ENCODE measurements at regions not wholly inside any gene's neighbourhood (a gene's known extent, or its start where the extent isn't known, plus 50 kb on each side); places are given as distances from the start of the nearest gene placed in this dataset.
"Not testable (repeated sequence)": the region's sequence is repeated elsewhere in the genome, so short reads cannot be mapped to it uniquely, and the experiment has no call there.

DNA sequence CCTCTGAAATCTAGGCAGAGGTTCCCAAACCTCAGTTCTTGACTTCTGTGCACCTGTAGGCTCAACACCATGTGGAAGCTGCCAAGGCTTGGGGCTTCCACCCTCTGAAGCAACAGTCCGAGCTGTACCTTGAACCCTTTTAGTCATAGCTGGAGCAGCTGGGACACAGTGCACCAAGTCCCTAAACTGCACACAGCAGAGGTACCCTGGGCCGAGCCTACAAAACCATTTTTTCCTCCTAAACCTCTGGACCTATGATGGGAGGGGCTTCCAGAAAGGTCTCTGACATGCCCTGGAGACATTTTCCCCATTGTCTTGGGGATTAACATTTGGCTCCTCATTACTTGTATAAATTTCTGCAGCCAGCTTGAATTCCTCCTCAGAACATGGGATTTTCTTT is 168.8 kb downstream of the TLE3 start:
- not testable (repeated sequence) for H3K4me1 Mint-ChIP-seq; H3K27ac Mint-ChIP-seq; H3K4me3 Mint-ChIP-seq; ATAC-seq (replicated peaks); H3K36me3 Mint-ChIP-seq (ENCODE audit: low read depth)
- H3K27me3 Mint-ChIP-seq, result peaks cover 17% of the 10 kb centered on the region
- peaks cover 13% of the 10 kb centered on the region for H3K9me3 Mint-ChIP-seq

DNA sequence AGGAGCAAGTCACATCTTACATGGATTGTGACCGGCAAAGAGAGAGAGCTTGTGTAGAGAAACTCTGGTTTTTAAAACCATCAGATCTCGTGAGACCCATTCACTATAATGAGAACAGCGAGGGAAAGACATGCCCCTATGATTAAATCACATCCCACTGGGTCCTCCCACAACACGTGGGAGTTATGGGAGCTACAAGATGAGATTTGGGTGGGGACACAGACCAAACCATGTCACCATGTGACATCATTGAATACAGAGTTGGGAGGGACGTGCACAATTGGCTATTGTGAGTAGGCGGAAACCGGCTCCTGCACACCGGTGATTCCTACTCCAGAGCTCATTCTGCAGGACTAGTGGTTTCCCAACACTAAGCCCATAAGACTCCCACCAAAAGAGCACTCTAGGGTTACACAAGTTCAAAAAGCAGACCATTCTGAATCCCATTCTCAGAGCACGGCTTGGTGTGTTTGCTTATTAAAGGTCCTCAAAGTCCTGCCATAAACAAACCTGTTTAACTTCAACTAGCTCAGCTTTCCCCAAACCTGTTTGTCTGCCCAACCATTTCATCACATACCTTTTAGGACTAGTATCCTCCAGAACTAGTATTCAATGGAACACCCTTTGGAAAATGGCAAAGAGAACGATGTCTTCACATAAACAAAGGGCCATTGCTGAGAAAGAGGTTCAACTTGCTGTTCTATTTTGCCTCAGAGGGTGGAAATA is 167.6 kb downstream of the TLE3 start:
- Mint-ChIP-seq H3K4me1 (no peaks in the 10 kb centered on the region), H3K4me3 (no peak overlapping the region), H3K9me3 (peaks cover 10% of the 10 kb centered on the region), H3K27ac (no peak overlapping the region), H3K27me3 (peaks cover 17% of the 10 kb centered on the region), H3K36me3 (ENCODE audit: low read depth) (no peaks in the 10 kb centered on the region)
- ATAC-seq (replicated peaks), result no peak

DNA sequence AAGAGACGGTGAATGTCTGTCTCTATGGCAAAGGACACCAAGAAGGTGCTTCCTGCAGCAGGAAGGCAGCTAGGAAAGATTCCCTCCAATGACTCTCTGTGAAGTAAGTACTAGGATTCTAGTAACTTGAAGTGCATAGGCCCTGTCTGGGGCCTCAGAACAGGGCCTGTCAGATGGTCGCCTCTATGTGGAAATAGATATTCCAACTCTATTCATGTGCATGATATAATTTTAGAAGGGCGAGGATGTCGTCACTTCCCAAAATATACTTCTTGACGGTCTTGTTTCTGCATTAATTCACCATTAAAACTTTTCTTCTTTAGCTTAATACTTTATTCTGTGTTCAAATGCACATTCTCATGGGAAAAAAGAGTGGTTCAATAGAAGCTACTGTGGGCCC is 167.0 kb downstream of the TLE3 start:
- H3K9me3 Mint-ChIP-seq, result peaks cover 13% of the 10 kb centered on the region
- no peaks in the 10 kb centered on the region for H3K4me1 Mint-ChIP-seq
- peaks cover 21% of the 10 kb centered on the region for H3K27me3 Mint-ChIP-seq
- H3K36me3 Mint-ChIP-seq (ENCODE audit: low read depth), result no peaks in the 10 kb centered on the region
- no peak overlapping the region for H3K4me3 Mint-ChIP-seq
- ATAC-seq (replicated peaks), result no peak
- no peak overlapping the region for H3K27ac Mint-ChIP-seq

DNA sequence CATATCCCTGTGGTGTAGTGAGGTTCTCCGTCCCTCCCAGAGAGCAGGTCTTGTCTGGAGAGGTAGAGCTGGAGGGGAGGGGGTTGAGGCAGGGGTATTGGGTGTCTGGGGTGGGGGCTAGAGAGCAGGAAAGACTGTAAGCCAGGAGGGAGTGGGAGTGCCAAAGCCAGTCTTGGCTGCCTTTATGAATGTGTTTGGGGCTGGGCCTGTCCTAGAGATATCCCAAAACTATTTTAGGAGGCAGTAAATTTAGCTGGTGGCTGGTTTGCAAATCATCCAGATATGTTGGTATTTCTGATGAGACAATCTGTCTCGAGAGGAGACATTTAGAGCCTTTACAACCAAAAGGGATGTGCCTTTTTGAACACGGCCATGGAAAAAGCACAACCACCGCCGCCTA is 166.6 kb downstream of the TLE3 start:
- Mint-ChIP-seq H3K9me3 (peaks cover 13% of the 10 kb centered on the region), H3K36me3 (ENCODE audit: low read depth) (no peaks in the 10 kb centered on the region), H3K4me1 (no peaks in the 10 kb centered on the region), H3K27ac (no peak overlapping the region), H3K4me3 (no peak overlapping the region), H3K27me3 (peaks cover 21% of the 10 kb centered on the region)
- no peak for ATAC-seq (replicated peaks)

DNA sequence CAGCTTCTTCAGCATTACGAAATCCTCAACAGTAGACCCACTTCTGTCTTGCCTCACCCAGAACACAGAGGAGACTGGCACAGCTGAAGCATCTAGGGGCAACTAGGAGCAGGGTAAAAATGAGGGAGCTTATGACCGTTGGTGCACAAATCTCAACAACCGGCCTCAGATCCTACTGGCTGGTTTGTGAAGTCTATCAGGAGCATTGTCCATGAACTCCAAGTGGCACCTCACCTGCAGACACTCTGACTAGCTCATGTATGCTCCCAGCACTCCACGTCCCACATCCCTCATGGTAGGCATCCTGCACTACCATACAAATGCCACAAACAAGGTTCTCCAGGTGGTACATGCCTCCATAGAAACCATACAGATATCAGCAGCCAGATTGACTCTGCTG is 163.1 kb downstream of the TLE3 start:
- no peak for ATAC-seq (replicated peaks)
- Mint-ChIP-seq H3K4me3 (no peak overlapping the region), H3K36me3 (ENCODE audit: low read depth) (no peaks in the 10 kb centered on the region), H3K9me3 (peaks cover 8% of the 10 kb centered on the region), H3K4me1 (no peaks in the 10 kb centered on the region), H3K27ac (no peak overlapping the region), H3K27me3 (peaks cover 16% of the 10 kb centered on the region)

DNA sequence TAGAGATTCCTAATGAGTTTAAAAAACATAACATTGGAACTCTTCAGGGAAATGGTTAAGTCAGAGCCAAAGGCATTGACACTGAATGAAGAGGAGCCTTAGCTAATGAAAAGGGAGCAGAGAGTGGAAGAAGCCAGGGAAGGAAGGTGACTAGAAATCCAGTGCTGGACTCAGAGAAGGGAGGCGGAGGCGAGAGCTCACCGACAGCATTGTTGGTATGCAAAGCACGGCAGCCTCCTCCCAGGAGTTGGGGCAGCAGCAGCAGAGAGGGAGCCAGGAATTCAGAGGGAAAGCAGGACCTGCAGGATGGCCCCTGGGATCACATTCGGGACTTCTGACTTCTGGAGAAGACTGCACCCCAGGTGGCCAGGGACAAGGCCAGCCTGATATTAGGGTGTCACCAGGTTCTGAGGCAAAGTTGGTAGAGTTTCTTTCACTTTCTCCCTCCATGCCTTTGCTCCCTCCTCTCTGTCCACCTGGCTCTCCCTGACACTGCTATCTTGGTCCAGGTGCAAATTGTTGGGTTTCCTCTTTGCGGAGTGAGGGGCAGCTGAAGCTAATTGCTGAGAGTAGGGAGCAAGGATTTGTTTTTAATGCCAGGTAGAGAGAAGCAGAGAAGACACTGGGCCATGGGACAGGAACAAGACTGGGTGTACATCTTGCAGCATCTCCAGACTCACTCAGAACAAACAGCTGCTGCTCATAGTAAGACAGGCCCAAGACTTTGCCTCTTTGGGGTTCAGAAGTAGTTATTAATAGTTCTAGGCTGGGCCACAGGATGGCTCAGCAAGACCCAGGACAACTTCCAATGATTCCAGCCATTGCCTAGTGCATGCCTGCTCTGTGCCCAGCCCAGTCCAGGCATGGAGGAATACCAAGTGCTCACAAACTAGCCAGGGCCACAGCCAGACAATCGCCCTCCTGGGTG is 157.9 kb downstream of the TLE3 start:
- H3K36me3 Mint-ChIP-seq (ENCODE audit: low read depth), result no peaks in the 10 kb centered on the region
- peaks cover 6% of the 10 kb centered on the region for H3K9me3 Mint-ChIP-seq
- H3K4me1 Mint-ChIP-seq, result no peaks in the 10 kb centered on the region
- H3K4me3 Mint-ChIP-seq, result no peak overlapping the region
- H3K27me3 Mint-ChIP-seq, result peaks cover 4% of the 10 kb centered on the region
- ATAC-seq (replicated peaks), result no peak
- H3K27ac Mint-ChIP-seq, result no peak overlapping the region

DNA sequence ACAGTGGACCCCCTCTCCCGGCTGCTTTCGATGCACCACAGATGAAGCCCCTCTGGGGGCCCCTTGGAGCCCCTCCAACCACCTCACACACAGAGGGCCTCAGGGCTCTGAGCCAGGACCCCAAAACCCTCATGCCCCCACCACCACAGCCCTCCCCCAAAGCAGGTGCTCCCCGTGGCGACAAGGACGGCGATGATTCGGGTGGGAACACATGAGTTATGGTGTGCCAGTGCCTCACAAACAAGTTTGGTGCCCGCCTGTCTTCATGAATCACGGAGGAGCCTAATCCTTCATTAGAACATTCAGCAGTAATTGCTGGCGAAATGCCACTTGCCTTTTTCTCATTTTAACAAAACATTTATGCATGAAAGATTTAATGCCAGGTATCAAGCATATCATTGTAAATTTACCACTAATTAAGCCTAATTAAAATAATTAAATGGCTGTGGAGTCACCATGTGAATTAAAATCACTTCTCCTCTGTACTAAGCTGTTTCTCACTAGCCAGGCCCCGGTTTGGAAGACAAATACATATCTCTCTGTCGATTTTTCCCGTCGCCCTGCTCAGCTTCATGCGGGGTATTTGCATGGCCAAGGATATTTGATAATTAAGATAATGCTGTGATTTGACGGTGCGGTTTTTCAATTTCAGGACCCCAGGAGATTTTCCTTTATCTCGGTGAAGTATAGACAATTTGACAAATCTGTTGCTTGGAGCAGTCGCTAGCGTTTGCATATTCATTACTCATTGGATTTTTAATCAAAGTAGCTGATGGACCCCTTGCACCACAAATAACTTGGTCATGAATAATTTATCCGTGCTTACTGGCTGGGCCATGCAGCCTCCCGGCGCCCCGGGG is 157.0 kb downstream of the TLE3 start:
- Mint-ChIP-seq H3K36me3 (ENCODE audit: low read depth) (no peaks in the 10 kb centered on the region), H3K4me3 (no peak overlapping the region), H3K4me1 (no peaks in the 10 kb centered on the region), H3K27ac (no peak overlapping the region), H3K27me3 (no peaks in the 10 kb centered on the region), H3K9me3 (no peaks in the 10 kb centered on the region)
- ATAC-seq (replicated peaks), result no peak

DNA sequence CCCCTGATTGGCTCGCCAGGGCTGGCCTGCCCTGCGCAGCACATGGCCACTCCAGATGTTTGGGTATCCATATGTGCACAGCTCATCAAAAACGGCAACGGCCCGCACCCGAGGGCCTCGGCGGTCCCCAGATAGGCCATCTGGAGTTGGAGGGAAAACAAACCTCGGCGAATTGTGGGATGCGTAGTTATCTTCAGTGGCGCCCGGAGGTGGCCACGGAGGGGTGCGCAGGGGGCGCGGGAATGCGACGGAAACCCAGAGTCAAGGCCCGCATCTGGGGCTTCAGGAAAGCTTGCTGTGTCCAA is 156.5 kb downstream of the TLE3 start:
- H3K4me1 Mint-ChIP-seq, result no peaks in the 10 kb centered on the region
- no peak overlapping the region for H3K27ac Mint-ChIP-seq
- ATAC-seq (replicated peaks), result no peak
- no peaks in the 10 kb centered on the region for H3K27me3 Mint-ChIP-seq
- no peaks in the 10 kb centered on the region for H3K9me3 Mint-ChIP-seq
- no peaks in the 10 kb centered on the region for H3K36me3 Mint-ChIP-seq (ENCODE audit: low read depth)
- no peak overlapping the region for H3K4me3 Mint-ChIP-seq

DNA sequence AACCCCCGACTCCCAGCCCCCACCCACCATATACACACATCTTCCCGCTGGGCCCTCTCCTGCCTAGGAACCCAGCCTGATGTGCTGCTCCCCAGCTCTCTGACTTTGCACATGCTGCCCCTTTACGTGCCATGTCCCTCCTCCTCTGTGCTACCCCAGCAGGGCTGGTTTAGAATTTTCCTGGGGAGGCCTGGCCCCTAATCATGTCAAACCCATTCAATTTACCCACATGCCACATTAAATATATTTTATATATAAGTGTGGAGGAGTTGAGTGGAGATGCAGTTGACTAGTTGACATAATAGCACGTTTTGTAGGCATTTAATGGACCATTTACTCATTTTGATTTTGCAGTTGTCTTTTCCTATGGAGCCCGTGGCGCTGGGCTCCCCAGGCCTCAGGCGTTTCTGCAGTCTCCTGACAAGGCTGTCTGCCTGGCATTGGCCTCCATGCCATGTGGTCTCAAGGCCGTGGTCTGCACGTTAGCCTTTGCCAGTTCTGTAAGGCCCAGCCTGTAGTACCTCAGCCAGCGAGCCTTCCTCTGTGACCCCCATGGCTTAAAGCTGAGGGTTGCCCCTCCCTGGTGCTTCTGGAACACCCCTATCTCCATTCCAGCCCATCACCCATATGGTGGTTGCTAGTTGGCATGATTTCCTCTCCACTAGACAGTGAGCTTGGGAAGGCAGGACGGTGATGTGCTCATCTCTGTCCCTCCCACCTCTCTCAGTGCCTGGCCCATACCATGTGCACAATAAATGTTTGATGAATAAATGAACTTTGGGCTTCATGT is 155.8 kb downstream of the TLE3 start:
- no peak for ATAC-seq (replicated peaks)
- H3K4me3 Mint-ChIP-seq, result no peak overlapping the region
- no peaks in the 10 kb centered on the region for H3K27me3 Mint-ChIP-seq

DNA sequence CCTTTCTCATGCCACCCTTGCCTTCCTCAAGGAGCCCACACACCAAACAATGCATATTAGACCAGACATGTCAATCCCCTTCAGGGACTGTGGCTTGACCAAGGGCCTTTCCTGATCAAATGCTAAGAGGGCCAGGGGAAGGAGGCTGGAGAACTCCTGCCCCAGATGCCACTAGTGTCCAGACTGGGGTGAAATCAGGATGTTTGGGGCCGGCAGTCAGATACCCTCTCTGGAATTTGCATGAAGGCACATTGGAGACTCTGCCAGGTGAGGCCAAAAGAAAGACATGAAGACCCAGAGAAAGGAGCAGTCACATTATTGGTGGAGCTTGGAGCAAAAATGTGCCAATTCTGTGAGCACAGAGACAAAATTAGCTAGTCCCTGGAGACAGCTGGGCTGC is 154.1 kb downstream of the TLE3 start:
- no peak for ATAC-seq (replicated peaks)
- no peak overlapping the region for H3K27ac Mint-ChIP-seq
- no peaks in the 10 kb centered on the region for H3K9me3 Mint-ChIP-seq
- H3K4me1 Mint-ChIP-seq, result no peaks in the 10 kb centered on the region
- H3K4me3 Mint-ChIP-seq, result no peak overlapping the region
- H3K36me3 Mint-ChIP-seq (ENCODE audit: low read depth), result no peaks in the 10 kb centered on the region
- H3K27me3 Mint-ChIP-seq, result no peaks in the 10 kb centered on the region

More for the DNA sequence above, 155.8 kb downstream of the TLE3 start:
- no peaks in the 10 kb centered on the region for H3K36me3 Mint-ChIP-seq (ENCODE audit: low read depth)
- no peak overlapping the region for H3K27ac Mint-ChIP-seq
- H3K4me1 Mint-ChIP-seq, result no peaks in the 10 kb centered on the region
- H3K9me3 Mint-ChIP-seq, result no peaks in the 10 kb centered on the region

DNA sequence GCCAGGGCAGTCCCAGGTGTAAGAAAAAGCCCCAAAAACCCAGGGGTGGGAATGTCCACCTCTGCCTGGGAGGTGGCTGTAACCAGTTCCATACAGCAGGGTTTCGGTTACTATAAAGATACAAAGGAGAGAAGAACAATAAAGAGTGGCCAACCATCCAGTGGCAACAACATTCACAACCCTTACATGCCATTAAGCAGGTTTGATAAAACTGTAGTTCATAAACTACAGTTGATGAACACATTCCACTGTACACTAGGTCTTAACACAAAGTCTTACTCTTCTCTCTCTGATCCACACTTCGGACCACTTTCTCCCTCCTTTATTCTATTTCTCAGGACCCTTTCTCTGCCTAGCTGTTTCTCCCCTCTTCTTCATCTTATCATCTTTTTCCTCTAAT is 152.0 kb downstream of the TLE3 start:
- no peaks in the 10 kb centered on the region for H3K9me3 Mint-ChIP-seq
- no peak overlapping the region for H3K27ac Mint-ChIP-seq
- H3K4me1 Mint-ChIP-seq, result no peaks in the 10 kb centered on the region
- H3K27me3 Mint-ChIP-seq, result no peaks in the 10 kb centered on the region
- H3K4me3 Mint-ChIP-seq, result no peak overlapping the region
- no peaks in the 10 kb centered on the region for H3K36me3 Mint-ChIP-seq (ENCODE audit: low read depth)
- no peak for ATAC-seq (replicated peaks)

DNA sequence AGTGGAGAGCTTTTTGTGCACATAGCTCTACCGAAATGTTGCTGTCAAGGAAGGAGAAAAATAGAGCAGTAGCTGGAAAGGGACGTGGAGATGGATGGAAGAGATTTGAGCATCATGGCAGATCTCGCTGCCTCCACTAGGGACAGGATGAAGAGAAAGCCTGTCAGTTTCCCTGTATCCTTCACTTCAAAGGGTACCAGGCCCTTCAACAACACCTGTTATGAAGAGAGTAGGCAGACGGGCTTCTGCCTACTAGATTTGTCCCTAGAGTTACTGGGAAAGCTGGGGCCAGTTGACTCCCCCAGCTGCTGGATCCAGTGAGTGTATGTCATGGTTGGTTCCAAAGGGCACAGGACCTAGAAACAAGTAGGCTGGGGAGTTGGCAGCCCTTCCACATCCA is 150.8 kb downstream of the TLE3 start:
- Mint-ChIP-seq H3K27me3 (no peaks in the 10 kb centered on the region), H3K36me3 (ENCODE audit: low read depth) (no peaks in the 10 kb centered on the region), H3K9me3 (no peaks in the 10 kb centered on the region), H3K4me1 (no peaks in the 10 kb centered on the region), H3K4me3 (no peak overlapping the region), H3K27ac (no peak overlapping the region)
- no peak for ATAC-seq (replicated peaks)

DNA sequence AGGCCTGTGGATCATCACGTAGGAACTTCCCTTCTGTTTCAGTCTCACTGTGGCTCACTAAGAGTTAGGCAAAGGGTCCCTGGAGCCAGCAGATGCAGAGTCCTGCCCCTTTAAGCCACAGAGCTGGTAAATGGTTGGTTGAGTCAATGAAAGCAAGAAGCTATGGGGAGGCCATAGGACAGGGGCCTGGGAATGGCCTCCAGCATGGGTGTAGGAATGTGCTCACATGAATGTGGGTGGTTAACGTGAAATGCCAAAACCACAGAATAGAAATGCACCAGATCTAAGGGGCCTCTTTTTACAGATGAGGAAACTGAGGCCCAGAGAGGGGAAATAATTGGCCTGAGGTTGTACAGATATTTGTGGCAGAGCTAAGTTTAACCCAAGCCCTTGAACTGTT is 150.3 kb downstream of the TLE3 start:
- Mint-ChIP-seq H3K4me3 (no peak overlapping the region), H3K27ac (no peak overlapping the region), H3K4me1 (no peaks in the 10 kb centered on the region), H3K9me3 (no peaks in the 10 kb centered on the region), H3K27me3 (no peaks in the 10 kb centered on the region), H3K36me3 (ENCODE audit: low read depth) (no peaks in the 10 kb centered on the region)
- no peak for ATAC-seq (replicated peaks)

DNA sequence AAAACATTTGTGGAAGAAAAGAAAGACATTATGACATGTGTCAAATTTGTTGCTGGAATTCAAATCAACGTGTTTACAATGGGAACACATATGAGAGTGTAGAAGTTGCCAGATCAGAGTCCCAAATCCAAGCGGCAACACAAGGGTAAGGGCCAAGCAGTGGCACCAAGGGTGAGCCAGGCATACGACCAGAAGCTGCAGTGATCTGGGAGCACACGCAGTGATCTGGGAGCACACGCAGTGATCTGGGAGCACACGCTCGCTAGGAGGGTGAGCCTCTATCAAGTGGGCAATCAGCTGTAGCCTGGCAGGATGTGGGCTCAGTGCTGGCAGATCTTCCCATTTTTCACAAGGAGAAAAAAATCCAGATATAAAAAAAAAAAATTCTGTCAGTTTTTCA is 148.2 kb downstream of the TLE3 start:
- Mint-ChIP-seq H3K36me3 (ENCODE audit: low read depth) (no peaks in the 10 kb centered on the region), H3K27ac (no peak overlapping the region), H3K27me3 (no peaks in the 10 kb centered on the region), H3K9me3 (no peaks in the 10 kb centered on the region), H3K4me3 (no peak overlapping the region), H3K4me1 (no peaks in the 10 kb centered on the region)
- no peak for ATAC-seq (replicated peaks)

Measured in activated T-helper 17 cell treated with anti-CD3 and anti-CD28 coated beads, Interleukin-2, amount 50 U/mL, for 72 hours (primary cell).